Gastrocnemius medialis (tissue), 4 donors: ENCODE measurements at regions not wholly inside any gene's neighbourhood (a gene's known extent, or its start where the extent isn't known, plus 50 kb on each side); places are given as distances from the start of the nearest gene placed in this dataset.

Source experiments
- ATAC-seq, 2 donors: fragments of 150-250 bp; one replicate each; pipeline ENCODE4 v1.9.1; 2016
- DNase-seq, 2 donors: peaks; one replicate each; pipeline ENCODE4 v3.0.0-alpha.2; 2019
- H3K27ac ChIP-seq, 4 donors: fragments of 200-600 bp; sonication (generic); 1 replicate in 1 of 4; 2 replicates in 3 of 4; pipeline ENCODE4 v1.5.1; 2016 to 2018; ENCODE audit warnings: mild to moderate bottlenecking in 2 of 4, moderate library complexity in 1 of 4
- H3K27me3 ChIP-seq, 3 donors: fragments of 200-600 bp; sonication (generic) in 2 of 3; 1 replicate in 1 of 3; 2 replicates in 2 of 3; pipeline versions ENCODE4 v1.5.1 to v1.6.0; 2016 to 2019; ENCODE audit warnings: mild to moderate bottlenecking in 1 of 3, moderate library complexity in 1 of 3
- H3K36me3 ChIP-seq, 2 donors: fragments of 200-600 bp; sonication (generic) in 1 of 2; one replicate each; pipeline ENCODE4 v1.5.1; 2017 to 2018
- H3K4me1 ChIP-seq, 2 donors: fragments of 200-600 bp; sonication (generic) in 1 of 2; one replicate each; pipeline ENCODE4 v1.5.1; 2016 to 2017; ENCODE audit warnings: mild to moderate bottlenecking in 2 of 2
- H3K4me3 ChIP-seq, 4 donors: fragments of 200-600 bp; sonication (generic) in 3 of 4; 1 replicate in 1 of 4; 2 replicates in 3 of 4; pipeline ENCODE4 v1.5.1; 2016 to 2019; ENCODE audit warnings: mild to moderate bottlenecking in 2 of 4
- H3K9me3 ChIP-seq, 3 donors: fragments of 200-600 bp; sonication (generic) in 2 of 3; 1 replicate in 1 of 3; 2 replicates in 2 of 3; pipeline ENCODE4 v1.5.1; 2016 to 2019
- POLR2A ChIP-seq, 2 donors: fragments of 450-650 bp; IDR thresholded peaks; one replicate each; pipeline ENCODE4 v1.6.1; 2017; ENCODE audit warnings: antibody characterized with exemption in 2 of 2, mild to moderate bottlenecking in 2 of 2, moderate library complexity in 2 of 2
- in situ Hi-C, 4 donors: fragments of 200-750 bp; cut with MboI; loops; one replicate each; pipeline versions ENCODE4 v1.15.0 to v1.8.0; 2017; ENCODE audit warnings: low sequenced_read_pairs in 4 of 4
- intact Hi-C: fragments of 100-400 bp; cut with DNase I; formaldehyde crosslinking; loops from one replicate; pipeline ENCODE4 v1.15.1; 2023; ENCODE audit warnings: low total_unique reads
- TF ChIP-seq, protein P1 (sequence below), 5 experiments: fragments of 450-650 bp in 3 of 5; fragments of 200-600 bp in 2 of 5; sonication (generic) in 2 of 5; IDR thresholded peaks in 4 of 5; conservative IDR thresholded peaks in 1 of 5; 1 replicate in 4 of 5; 2 replicates in 1 of 5; pipeline ENCODE4 v1.5.1; 2016 to 2019; ENCODE audit warnings: antibody characterized with exemption in 5 of 5, mild to moderate bottlenecking in 3 of 5, moderate library complexity in 3 of 5

DNA sequence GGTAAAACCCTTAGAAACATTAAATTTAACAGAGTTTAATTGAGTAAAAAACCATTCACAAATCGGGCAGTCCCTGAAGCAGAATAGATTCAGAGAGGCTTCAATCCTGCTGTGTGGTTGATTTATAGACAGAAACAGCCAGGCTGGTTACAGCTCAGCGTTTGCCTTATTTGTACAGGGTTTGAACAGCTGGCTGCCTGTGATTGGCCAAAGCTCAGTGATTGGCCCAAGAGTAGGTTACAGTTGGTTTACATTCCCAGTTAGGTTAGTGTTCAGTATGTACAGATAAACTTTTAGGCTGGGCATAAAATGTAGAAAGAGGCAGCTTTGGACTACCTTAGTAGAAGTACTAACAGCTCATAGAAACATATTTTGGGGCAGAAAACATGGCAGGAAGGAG is 210.4 kb upstream of the ELAC2 start:
- TF ChIP-seq POLR2A (IDR thresholded peaks at IDR 0.05) = no peak
- TF ChIP-seq, protein P1, sequence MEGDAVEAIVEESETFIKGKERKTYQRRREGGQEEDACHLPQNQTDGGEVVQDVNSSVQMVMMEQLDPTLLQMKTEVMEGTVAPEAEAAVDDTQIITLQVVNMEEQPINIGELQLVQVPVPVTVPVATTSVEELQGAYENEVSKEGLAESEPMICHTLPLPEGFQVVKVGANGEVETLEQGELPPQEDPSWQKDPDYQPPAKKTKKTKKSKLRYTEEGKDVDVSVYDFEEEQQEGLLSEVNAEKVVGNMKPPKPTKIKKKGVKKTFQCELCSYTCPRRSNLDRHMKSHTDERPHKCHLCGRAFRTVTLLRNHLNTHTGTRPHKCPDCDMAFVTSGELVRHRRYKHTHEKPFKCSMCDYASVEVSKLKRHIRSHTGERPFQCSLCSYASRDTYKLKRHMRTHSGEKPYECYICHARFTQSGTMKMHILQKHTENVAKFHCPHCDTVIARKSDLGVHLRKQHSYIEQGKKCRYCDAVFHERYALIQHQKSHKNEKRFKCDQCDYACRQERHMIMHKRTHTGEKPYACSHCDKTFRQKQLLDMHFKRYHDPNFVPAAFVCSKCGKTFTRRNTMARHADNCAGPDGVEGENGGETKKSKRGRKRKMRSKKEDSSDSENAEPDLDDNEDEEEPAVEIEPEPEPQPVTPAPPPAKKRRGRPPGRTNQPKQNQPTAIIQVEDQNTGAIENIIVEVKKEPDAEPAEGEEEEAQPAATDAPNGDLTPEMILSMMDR (IDR thresholded peaks at IDR 0.05 in 4 of 5, conservative IDR thresholded peaks at IDR 0.05 in 1 of 5) = no peak
- Histone ChIP-seq H3K4me3 (no peak overlapping the region), H3K4me1 (no peaks in the 10 kb centered on the region), H3K9me3 (no peaks in the 10 kb centered on the region), H3K27me3 (no peaks in the 10 kb centered on the region), H3K36me3 (no peaks in the 10 kb centered on the region), H3K27ac (no peak overlapping the region)
- in situ Hi-C loops = no loop called here
- DNase-seq = no peak
- no peak for ATAC-seq
- intact Hi-C loops = no loop called here

DNA sequence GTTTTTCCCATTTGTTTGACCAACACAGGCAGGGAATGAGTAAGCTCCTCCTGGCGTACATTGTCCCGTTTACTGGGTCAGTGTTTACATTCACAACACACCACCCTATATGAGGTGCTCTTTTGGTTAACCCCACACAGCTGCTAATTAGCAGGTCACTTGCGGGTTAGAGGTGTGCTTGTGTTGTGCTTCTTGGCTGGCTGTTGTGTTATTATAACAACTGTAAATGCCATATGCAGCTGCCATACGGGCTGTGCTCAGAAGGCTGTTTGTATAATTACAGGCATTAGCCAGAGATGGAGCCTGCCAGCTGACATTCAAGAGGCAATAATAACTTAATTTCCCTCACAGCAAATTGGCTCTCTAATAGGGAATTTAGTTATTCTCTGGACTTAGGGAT is 205.1 kb upstream of the ELAC2 start:
- no peak for ATAC-seq
- Histone ChIP-seq H3K36me3 (no peaks in the 10 kb centered on the region), H3K4me1 (no peaks in the 10 kb centered on the region), H3K27ac (no peak overlapping the region), H3K27me3 (no peaks in the 10 kb centered on the region), H3K9me3 (no peaks in the 10 kb centered on the region), H3K4me3 (no peak overlapping the region)
- in situ Hi-C loops (no loop called here), intact Hi-C loops (no loop called here)
- no peak for DNase-seq
- no peak for TF ChIP-seq POLR2A (IDR thresholded peaks at IDR 0.05)
- TF ChIP-seq, protein P1 (IDR thresholded peaks at IDR 0.05 in 4 of 5, conservative IDR thresholded peaks at IDR 0.05 in 1 of 5) = no peak

DNA sequence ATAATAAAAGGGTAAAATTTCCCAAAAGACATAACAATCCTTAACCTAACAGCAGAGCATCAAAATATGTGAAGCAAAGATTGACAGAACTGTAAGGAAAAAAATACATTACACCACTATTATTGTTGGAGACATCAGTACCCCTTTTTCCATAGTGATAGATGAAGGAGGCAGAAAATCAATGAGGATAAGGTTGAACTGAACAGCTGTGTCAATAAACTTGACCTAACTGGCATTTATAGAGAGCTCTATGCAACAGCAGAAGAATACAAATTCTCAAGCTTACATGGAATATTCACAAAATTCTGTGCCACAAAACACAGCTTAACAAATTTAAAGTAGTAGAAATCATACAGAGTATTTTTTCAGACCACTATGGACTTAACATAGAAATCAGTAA is 195.0 kb upstream of the ELAC2 start:
- H3K27me3 ChIP-seq = no peaks in the 10 kb centered on the region
- in situ Hi-C loops = no loop called here
- no peak overlapping the region for H3K4me3 ChIP-seq
- ATAC-seq = no peak
- no peaks in the 10 kb centered on the region for H3K9me3 ChIP-seq
- DNase-seq = no peak
- no peaks in the 10 kb centered on the region for H3K4me1 ChIP-seq
- no peak overlapping the region for H3K27ac ChIP-seq
- TF ChIP-seq, protein P1 (IDR thresholded peaks at IDR 0.05 in 4 of 5, conservative IDR thresholded peaks at IDR 0.05 in 1 of 5) = no peak
- no peak for TF ChIP-seq POLR2A (IDR thresholded peaks at IDR 0.05)
- H3K36me3 ChIP-seq = no peaks in the 10 kb centered on the region
- intact Hi-C loops = no loop called here

DNA sequence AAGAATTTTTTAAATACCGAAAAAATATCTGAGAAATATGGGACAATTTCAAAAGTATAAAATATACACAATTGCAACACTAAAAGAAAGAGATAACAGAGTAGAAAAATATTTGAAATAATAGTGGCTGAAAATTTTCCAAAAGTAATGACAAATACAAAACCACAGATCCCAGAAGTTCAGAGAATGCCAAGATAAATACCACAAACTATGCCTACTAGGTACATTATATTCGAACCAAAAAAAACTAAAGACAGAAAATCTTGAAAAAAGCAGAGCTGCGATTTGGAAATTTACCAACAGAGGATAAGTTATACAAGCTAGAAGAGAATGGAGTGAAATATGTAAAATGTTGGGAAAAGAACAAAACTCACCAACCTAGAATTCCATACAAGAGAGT is 191.3 kb upstream of the ELAC2 start:
- ATAC-seq (no peak), DNase-seq (no peak)
- in situ Hi-C loops (no loop called here), intact Hi-C loops (no loop called here)
- no peaks in the 10 kb centered on the region for H3K36me3 ChIP-seq
- H3K27ac ChIP-seq = no peak overlapping the region
- no peaks in the 10 kb centered on the region for H3K9me3 ChIP-seq
- H3K4me3 ChIP-seq = no peak overlapping the region
- no peaks in the 10 kb centered on the region for H3K4me1 ChIP-seq
- TF ChIP-seq, protein P1 (IDR thresholded peaks at IDR 0.05 in 4 of 5, conservative IDR thresholded peaks at IDR 0.05 in 1 of 5) = no peak
- TF ChIP-seq POLR2A (IDR thresholded peaks at IDR 0.05) = no peak
- no peaks in the 10 kb centered on the region for H3K27me3 ChIP-seq

DNA sequence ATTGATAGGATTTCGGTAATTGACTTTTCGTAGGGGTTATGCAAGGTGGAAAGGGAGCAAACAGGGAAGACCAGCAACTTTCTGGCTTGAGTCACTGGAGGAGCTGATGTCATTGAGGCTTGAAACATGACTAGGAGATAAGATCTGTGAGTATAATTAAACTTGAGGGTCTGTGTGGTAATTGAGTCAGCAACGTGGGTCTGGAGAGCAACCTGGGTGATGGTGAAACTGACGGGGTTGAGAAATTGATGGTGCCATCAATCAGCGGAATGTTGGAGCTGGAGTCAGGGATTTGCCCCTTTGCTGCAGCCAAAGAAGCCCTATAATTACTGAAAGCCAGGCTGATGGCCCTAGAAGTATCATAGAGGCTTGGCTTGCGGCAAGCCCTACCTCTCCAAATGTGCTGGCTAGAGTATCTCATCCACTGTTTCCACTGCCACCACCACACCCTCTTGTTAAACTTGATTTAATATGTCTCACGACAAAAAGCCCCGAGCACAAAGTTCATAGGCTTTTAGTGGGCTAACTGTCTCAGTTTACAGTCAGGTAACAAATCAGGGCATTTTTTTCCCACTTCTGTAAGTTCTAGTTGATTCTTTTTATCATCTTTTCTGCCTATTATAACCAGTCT is 186.9 kb upstream of the ELAC2 start:
- ATAC-seq (no peak), DNase-seq (no peak)
- Histone ChIP-seq H3K4me3 (no peak overlapping the region), H3K27me3 (no peaks in the 10 kb centered on the region), H3K9me3 (no peaks in the 10 kb centered on the region), H3K36me3 (no peaks in the 10 kb centered on the region), H3K4me1 (no peaks in the 10 kb centered on the region), H3K27ac (no peak overlapping the region)
- intact Hi-C loops (no loop called here), in situ Hi-C loops (no loop called here)
- TF ChIP-seq, protein P1 (IDR thresholded peaks at IDR 0.05 in 4 of 5, conservative IDR thresholded peaks at IDR 0.05 in 1 of 5) = no peak
- TF ChIP-seq POLR2A (IDR thresholded peaks at IDR 0.05) = no peak
